Stimulated activated naive B cell treated with anti-CD40 and anti-IgM and Interleukin-4, amounts not matched to agents 10 μg/mL and 1 μg/mL and 100 μg/mL, for 72 hours (primary cell): ENCODE measurements at regions not wholly inside any gene's neighbourhood (a gene's known extent, or its start where the extent isn't known, plus 50 kb on each side); places are given as distances from the start of the nearest gene placed in this dataset.
"Not testable (repeated sequence)": the region's sequence is repeated elsewhere in the genome, so short reads cannot be mapped to it uniquely, and the experiment has no call there.

Source experiments
- ATAC-seq, 2 donors: fragments of 150-1000 bp; cut with Tn5 transposase; replicated peaks; 2 replicates each; pipeline ENCODE4 v1.10.0; 2021; ENCODE audit warnings: moderate library complexity in 1 of 2
- DNase-seq: peaks from one replicate; pipeline ENCODE4 v3.0.0; 2021
- H3K27ac Mint-ChIP-seq: one replicate; pipeline ENCODE4 v1.8.0; 2022; ENCODE audit warnings: mild to moderate bottlenecking, mixed read lengths
- H3K27me3 Mint-ChIP-seq, 2 donors: one replicate each; pipeline ENCODE4 v1.8.0; 2022; ENCODE audit warnings: mixed read lengths in 2 of 2
- H3K36me3 Mint-ChIP-seq, 2 donors: one replicate each; pipeline ENCODE4 v1.8.0; 2022; ENCODE audit warnings: mixed read lengths in 2 of 2, mild to moderate bottlenecking in 1 of 2
- H3K4me1 Mint-ChIP-seq, 2 donors: one replicate each; pipeline ENCODE4 v1.8.0; 2022; ENCODE audit warnings: mixed read lengths in 2 of 2, mild to moderate bottlenecking in 1 of 2
- H3K4me3 Mint-ChIP-seq, 2 donors: one replicate each; pipeline ENCODE4 v1.8.0; 2022; ENCODE audit warnings: mild to moderate bottlenecking in 2 of 2, mixed read lengths in 2 of 2, moderate library complexity in 1 of 2
- H3K9me3 Mint-ChIP-seq, 2 donors: one replicate each; pipeline ENCODE4 v1.8.0; 2022; ENCODE audit warnings: mixed read lengths in 2 of 2, mild to moderate bottlenecking in 1 of 2

DNA sequence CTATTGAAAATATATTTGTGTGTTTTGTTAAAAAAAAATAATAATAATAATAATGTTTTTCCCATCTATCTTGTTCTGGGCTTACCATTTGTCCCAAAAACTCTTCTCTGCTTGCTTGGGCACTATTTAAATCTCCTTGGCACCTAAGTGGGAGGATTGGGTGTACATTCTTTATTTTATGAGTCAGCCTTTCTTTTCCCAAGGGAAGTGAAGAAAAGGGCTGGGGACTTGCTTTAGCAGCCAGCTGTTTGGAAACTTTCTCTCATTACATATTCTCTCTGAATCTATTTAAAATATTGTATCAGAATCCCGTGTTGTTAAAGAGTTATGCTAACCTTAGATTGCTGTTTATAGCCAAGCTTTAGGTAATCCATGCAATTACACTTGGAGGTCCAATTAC, 2332.4 kb downstream of the ARAP2 start:
- no peak for DNase-seq
- H3K9me3 Mint-ChIP-seq: peaks cover 0 to 4% of the 10 kb centered on the region in 2 donors
- H3K36me3 Mint-ChIP-seq: no peaks in the 10 kb centered on the region
- no peaks in the 10 kb centered on the region for H3K27me3 Mint-ChIP-seq
- ATAC-seq: no peak
- H3K4me1 Mint-ChIP-seq: no peaks in the 10 kb centered on the region
- H3K27ac Mint-ChIP-seq: no peak overlapping the region
- H3K4me3 Mint-ChIP-seq: no peak overlapping the region

- Mint-ChIP-seq H3K27ac (no peak overlapping the region), H3K36me3 (no peaks in the 10 kb centered on the region), H3K9me3 (peaks cover 0 to 2% of the 10 kb centered on the region in 2 donors), H3K4me1 (no peaks in the 10 kb centered on the region), H3K27me3 (no peaks in the 10 kb centered on the region), H3K4me3 (no peak overlapping the region)
- DNase-seq: no peak
- no peak for ATAC-seq
These were observed 2329.9 kb downstream of the ARAP2 start for GRCh38 chr4:33914386-33914785.

- H3K4me3 Mint-ChIP-seq: no peak overlapping the region
These were observed 2320.8 kb downstream of the ARAP2 start for GRCh38 chr4:33923469-33923868.

DNA sequence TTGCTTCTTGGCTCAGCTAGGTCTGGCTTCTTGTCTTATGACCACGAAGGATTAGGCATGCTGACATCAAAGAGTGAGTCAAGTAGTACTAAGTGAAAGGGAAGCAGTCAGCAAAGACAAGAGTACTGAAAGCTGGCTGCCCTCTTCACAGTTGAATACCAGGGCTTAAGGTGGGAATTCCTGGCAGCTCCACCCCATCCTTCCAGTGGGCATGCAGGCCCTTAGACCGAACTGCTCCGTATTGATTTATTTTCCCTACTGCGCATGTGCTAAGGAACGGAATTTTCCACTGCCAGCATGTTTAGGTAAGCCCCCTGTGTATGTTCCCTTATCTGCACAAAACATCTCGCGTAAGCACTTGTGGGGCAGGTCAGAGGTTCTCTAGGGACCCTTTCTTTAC, 2320.1 kb downstream of the ARAP2 start:
- no peak overlapping the region for H3K4me3 Mint-ChIP-seq
- H3K27ac Mint-ChIP-seq: no peak overlapping the region
- DNase-seq (no peak), ATAC-seq (no peak)
- H3K27me3 Mint-ChIP-seq: no peaks in the 10 kb centered on the region
- H3K36me3 Mint-ChIP-seq: no peaks in the 10 kb centered on the region
- no peaks in the 10 kb centered on the region for H3K4me1 Mint-ChIP-seq
- peaks cover 0 to 3% of the 10 kb centered on the region in 2 donors for H3K9me3 Mint-ChIP-seq

More at GRCh38 chr4:33923469-33923868, 2320.8 kb downstream of the ARAP2 start:
- no peak for ATAC-seq
- H3K9me3 Mint-ChIP-seq: peaks cover 0 to 3% of the 10 kb centered on the region in 2 donors
- no peaks in the 10 kb centered on the region for H3K4me1 Mint-ChIP-seq
- DNase-seq: no peak
- H3K36me3 Mint-ChIP-seq: no peaks in the 10 kb centered on the region
- no peaks in the 10 kb centered on the region for H3K27me3 Mint-ChIP-seq
- H3K27ac Mint-ChIP-seq: no peak overlapping the region

DNA sequence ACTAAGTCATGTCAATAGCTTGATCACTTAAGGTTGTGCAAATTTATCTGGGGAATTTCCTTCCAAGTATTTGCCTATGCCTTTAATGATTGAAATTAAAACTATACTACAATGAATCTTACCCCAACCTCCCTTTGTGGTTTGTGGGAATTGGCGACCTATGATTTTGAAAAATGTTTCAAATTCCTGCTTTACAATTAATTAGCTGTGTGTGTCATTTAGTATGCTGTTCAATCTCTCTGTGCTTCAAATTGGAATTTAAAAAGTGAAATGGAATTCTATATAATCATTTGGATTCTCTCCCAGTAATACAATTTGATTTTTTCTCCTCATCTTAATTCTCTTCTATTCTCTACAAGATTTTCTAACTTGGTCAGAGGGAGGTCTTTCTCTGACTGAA, 2319.5 kb downstream of the ARAP2 start:
- no peak overlapping the region for H3K4me3 Mint-ChIP-seq
- peaks cover 0 to under 1% of the 10 kb centered on the region in 2 donors for H3K9me3 Mint-ChIP-seq
- H3K4me1 Mint-ChIP-seq: no peaks in the 10 kb centered on the region
- ATAC-seq (no peak), DNase-seq (no peak)
- no peaks in the 10 kb centered on the region for H3K27me3 Mint-ChIP-seq
- no peaks in the 10 kb centered on the region for H3K36me3 Mint-ChIP-seq
- no peak overlapping the region for H3K27ac Mint-ChIP-seq

GRCh38 chr4:33930497-33930896, 2313.8 kb downstream of the ARAP2 start:
- Mint-ChIP-seq H3K4me3 (no peak overlapping the region), H3K27me3 (no peaks in the 10 kb centered on the region), H3K4me1 (no peaks in the 10 kb centered on the region), H3K27ac (no peak overlapping the region), H3K9me3 (no peaks in the 10 kb centered on the region), H3K36me3 (no peaks in the 10 kb centered on the region)
- no peak for ATAC-seq
- no peak for DNase-seq

GRCh38 chr4:33931026-33931425, 2313.3 kb downstream of the ARAP2 start:
- no peaks in the 10 kb centered on the region for H3K27me3 Mint-ChIP-seq
- no peak for ATAC-seq
- no peaks in the 10 kb centered on the region for H3K36me3 Mint-ChIP-seq
- H3K27ac Mint-ChIP-seq: no peak overlapping the region
- H3K9me3 Mint-ChIP-seq: no peaks in the 10 kb centered on the region
- H3K4me3 Mint-ChIP-seq: no peak overlapping the region
- no peaks in the 10 kb centered on the region for H3K4me1 Mint-ChIP-seq
- DNase-seq: no peak

DNA sequence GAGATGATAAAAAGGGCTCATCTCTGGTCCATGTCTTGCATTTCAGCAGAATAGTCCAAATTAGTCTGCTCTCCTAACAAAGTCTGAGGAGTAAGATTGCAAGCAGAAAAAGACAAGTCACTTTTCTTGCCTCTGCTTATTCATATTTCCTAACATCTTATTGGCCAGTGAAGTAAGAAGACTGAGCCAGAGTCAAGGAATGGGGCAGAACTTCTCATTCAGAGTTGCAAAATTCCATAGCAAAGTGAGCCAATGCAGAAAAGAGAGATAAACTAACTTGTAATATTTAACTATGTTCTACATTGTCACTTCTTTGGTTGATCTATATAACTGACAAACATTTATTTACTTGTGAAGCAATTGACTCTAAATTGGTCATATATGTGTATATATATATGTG, 2304.0 kb downstream of the ARAP2 start:
- H3K36me3 Mint-ChIP-seq: no peaks in the 10 kb centered on the region
- ATAC-seq (no peak), DNase-seq (no peak)

DNA sequence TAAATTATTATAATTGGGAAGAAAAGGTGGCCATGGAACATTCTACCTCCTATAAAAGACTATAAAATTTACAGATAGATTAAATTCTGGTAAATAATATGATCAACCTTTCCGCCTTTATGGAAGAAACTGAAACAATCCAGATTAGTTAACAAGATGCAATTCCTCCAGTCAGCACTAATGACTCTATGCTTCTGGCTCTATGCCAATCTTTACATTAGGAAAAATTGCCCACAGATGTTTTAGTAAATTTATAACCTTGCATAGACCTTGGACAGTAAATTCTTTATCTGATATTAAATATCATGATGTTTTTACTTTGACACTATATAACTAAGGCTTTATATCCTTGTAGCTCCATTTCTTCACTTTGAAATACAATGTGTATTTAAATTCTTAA, 2302.5 kb downstream of the ARAP2 start:
- Mint-ChIP-seq H3K4me1 (no peaks in the 10 kb centered on the region), H3K36me3 (no peaks in the 10 kb centered on the region), H3K27ac (no peak overlapping the region), H3K9me3 (peaks cover 0 to 3% of the 10 kb centered on the region in 2 donors), H3K4me3 (no peak overlapping the region), H3K27me3 (no peaks in the 10 kb centered on the region)
- no peak for ATAC-seq
- no peak for DNase-seq

More for the DNA sequence above, 2304.0 kb downstream of the ARAP2 start:
- no peak overlapping the region for H3K4me3 Mint-ChIP-seq
- H3K4me1 Mint-ChIP-seq: no peaks in the 10 kb centered on the region
- peaks cover 0 to 3% of the 10 kb centered on the region in 2 donors for H3K9me3 Mint-ChIP-seq
- no peaks in the 10 kb centered on the region for H3K27me3 Mint-ChIP-seq
- no peak overlapping the region for H3K27ac Mint-ChIP-seq

GRCh38 chr4:33948921-33949320, 2295.4 kb downstream of the ARAP2 start:
- Mint-ChIP-seq H3K27ac (no peak overlapping the region), H3K36me3 (no peaks in the 10 kb centered on the region), H3K9me3 (no peaks in the 10 kb centered on the region), H3K27me3 (no peaks in the 10 kb centered on the region), H3K4me3 (no peak overlapping the region), H3K4me1 (no peaks in the 10 kb centered on the region)
- no peak for ATAC-seq
- DNase-seq: no peak

DNA sequence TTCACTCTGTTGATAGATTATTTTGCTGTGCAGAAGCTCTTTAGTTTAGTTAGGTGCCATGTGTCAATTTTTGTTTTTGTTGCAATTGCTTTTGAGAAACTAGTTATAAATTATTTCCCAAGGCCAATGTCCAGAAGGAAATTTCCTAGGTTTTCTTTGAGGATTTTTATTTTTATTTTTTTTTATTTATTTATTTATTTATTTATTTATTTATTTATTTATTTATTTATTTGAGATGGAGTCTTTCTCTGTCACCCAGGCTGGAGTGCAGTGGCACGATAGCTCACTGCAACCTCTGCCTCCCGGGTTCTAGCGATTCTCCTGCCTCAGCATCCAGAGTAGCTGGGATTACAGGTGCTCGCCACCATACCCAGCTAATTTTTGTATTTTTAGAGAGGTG, 2290.5 kb downstream of the ARAP2 start:
- H3K4me3 Mint-ChIP-seq, H3K9me3 Mint-ChIP-seq, DNase-seq, H3K4me1 Mint-ChIP-seq, H3K27me3 Mint-ChIP-seq, H3K36me3 Mint-ChIP-seq, ATAC-seq, H3K27ac Mint-ChIP-seq: not testable (repeated sequence)

GRCh38 chr4:33954759-33955158, 2289.6 kb downstream of the ARAP2 start:
- Mint-ChIP-seq H3K9me3 (peaks cover 10 to 12% of the 10 kb centered on the region in 2 donors), H3K27ac (no peak overlapping the region), H3K4me3 (no peak overlapping the region), H3K4me1 (no peaks in the 10 kb centered on the region), H3K27me3 (no peaks in the 10 kb centered on the region), H3K36me3 (no peaks in the 10 kb centered on the region)
- DNase-seq (no peak), ATAC-seq (no peak)

GRCh38 chr4:33959519-33959918, 2284.8 kb downstream of the ARAP2 start:
- DNase-seq (no peak), ATAC-seq (no peak)
- Mint-ChIP-seq H3K9me3 (peaks cover 10 to 12% of the 10 kb centered on the region in 2 donors), H3K27ac (no peak overlapping the region), H3K4me1 (no peaks in the 10 kb centered on the region), H3K4me3 (no peak overlapping the region), H3K27me3 (no peaks in the 10 kb centered on the region), H3K36me3 (no peaks in the 10 kb centered on the region)

- Mint-ChIP-seq H3K27me3 (no peaks in the 10 kb centered on the region), H3K4me3 (no peak overlapping the region), H3K4me1 (no peaks in the 10 kb centered on the region), H3K27ac (no peak overlapping the region), H3K36me3 (no peaks in the 10 kb centered on the region), H3K9me3 (peaks cover 9 to 12% of the 10 kb centered on the region in 2 donors)
- ATAC-seq (no peak), DNase-seq (no peak)
These were observed 2282.6 kb downstream of the ARAP2 start for GRCh38 chr4:33961761-33962160.

GRCh38 chr4:33966808-33967207, 2277.5 kb downstream of the ARAP2 start:
- Mint-ChIP-seq H3K27ac (no peak overlapping the region), H3K27me3 (no peaks in the 10 kb centered on the region), H3K36me3 (no peaks in the 10 kb centered on the region), H3K9me3 (peaks cover 0 to 4% of the 10 kb centered on the region in 2 donors), H3K4me3 (no peak overlapping the region), H3K4me1 (no peaks in the 10 kb centered on the region)
- ATAC-seq (no peak), DNase-seq (no peak)

DNA sequence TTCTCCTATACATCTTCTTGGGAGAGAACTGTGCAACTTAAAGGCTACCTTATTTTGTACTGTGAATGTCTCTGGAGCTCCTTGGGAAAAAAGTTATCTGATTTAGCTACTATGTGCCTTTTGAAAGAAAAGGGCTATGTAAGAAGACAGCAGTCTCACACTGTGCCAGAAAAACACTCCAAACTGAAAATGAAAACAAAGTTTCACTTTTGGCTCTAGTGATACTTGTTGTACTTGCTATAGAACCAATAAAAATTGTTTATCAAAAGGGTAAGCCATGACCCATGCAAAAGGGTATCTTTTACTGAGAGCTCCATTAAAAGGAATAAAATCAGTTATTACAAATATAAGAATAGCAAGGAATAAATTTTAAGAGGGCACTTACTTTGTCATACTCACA, 2270.0 kb downstream of the ARAP2 start:
- Mint-ChIP-seq H3K36me3 (no peaks in the 10 kb centered on the region), H3K4me3 (no peak overlapping the region)

More for the DNA sequence above, 2270.0 kb downstream of the ARAP2 start:
- no peak for ATAC-seq
- Mint-ChIP-seq H3K27ac (no peak overlapping the region), H3K4me1 (no peaks in the 10 kb centered on the region), H3K9me3 (peaks cover 6 to 8% of the 10 kb centered on the region in 2 donors), H3K27me3 (no peaks in the 10 kb centered on the region)
- no peak for DNase-seq
